IPS-15b (cell line): ENCODE measurements at regions not wholly inside any gene's neighbourhood (a gene's known extent, or its start where the extent isn't known, plus 50 kb on each side); places are given as distances from the start of the nearest gene placed in this dataset.

Experiments used
- H3K27me3 ChIP-seq: one replicate; pipeline ENCODE4 v1.6.1; 2013; ENCODE audit warnings: low read length; ENCODE audit not compliant: control insufficient read depth, insufficient read depth
- H3K36me3 ChIP-seq: one replicate; pipeline ENCODE4 v1.6.1; 2013; ENCODE audit warnings: low read length; ENCODE audit not compliant: control insufficient read depth, insufficient read depth
- H3K4me1 ChIP-seq: one replicate; pipeline ENCODE4 v1.6.1; 2013; ENCODE audit warnings: mild to moderate bottlenecking, low read length; ENCODE audit not compliant: control insufficient read depth, insufficient read depth
- H3K4me3 ChIP-seq: one replicate; pipeline ENCODE4 v1.5.1; 2013; ENCODE audit warnings: low read depth, low read length
- H3K9ac ChIP-seq: one replicate; pipeline ENCODE4 v1.6.1; 2013; ENCODE audit warnings: low read depth, mild to moderate bottlenecking, low read length
- H3K9me3 ChIP-seq: one replicate; pipeline ENCODE4 v1.6.1; 2013; ENCODE audit warnings: mild to moderate bottlenecking, low read length; ENCODE audit not compliant: control insufficient read depth, insufficient read depth

- Histone ChIP-seq H3K27me3 (no peaks in the 10 kb centered on the region), H3K4me1 (no peaks in the 10 kb centered on the region), H3K4me3 (no peak overlapping the region), H3K9me3 (no peaks in the 10 kb centered on the region), H3K36me3 (no peaks in the 10 kb centered on the region), H3K9ac (no peak overlapping the region)
These were observed 476.5 kb upstream of the PCDH15 start for GRCh38 chr10:55277549-55277948.

GRCh38 chr10:55274367-55274766 lies 473.3 kb upstream of the PCDH15 start:
- Histone ChIP-seq H3K4me3 (no peak overlapping the region), H3K9me3 (no peaks in the 10 kb centered on the region), H3K4me1 (no peaks in the 10 kb centered on the region), H3K27me3 (no peaks in the 10 kb centered on the region), H3K36me3 (no peaks in the 10 kb centered on the region), H3K9ac (no peak overlapping the region)

DNA sequence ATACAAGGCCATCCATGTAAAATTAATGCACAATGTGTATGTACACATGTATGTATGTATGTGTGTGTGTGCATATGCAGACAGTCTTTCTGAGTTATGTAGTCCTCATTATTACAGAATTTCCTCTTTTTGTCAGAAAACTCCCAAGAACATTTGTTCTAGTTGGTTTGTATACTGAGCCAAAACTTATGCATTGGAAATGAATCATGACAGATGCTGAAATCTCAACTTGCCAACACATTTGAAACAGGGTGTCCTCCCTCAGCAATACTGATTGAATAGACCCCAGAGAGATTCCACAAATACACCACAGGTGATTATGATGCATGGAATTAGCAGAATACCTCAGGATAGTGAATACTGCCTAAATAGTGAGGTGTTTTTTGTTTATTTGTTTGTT lies 472.9 kb upstream of the PCDH15 start:
- no peaks in the 10 kb centered on the region for H3K9me3 ChIP-seq
- H3K4me3 ChIP-seq, result no peak overlapping the region
- no peaks in the 10 kb centered on the region for H3K27me3 ChIP-seq
- H3K36me3 ChIP-seq, result no peaks in the 10 kb centered on the region
- H3K4me1 ChIP-seq, result no peaks in the 10 kb centered on the region
- no peak overlapping the region for H3K9ac ChIP-seq

DNA sequence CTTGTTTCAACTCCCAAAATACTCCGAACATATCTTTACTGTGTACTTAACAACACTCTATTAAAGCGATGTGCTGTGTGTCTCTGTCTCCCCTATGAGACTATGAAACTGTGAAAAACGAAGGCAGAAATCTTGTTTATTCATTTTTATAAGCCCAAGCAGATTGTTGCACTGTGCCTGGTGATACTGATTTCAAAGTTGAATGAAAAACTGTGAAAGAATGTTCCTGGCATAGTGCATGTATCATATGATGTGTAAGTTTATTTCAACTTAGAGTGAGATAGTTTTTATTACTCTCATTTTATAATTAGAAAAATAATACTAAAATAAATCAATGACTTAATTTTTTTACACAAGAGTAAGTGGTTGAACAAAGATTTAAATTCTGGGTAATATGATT lies 471.9 kb upstream of the PCDH15 start:
- no peaks in the 10 kb centered on the region for H3K27me3 ChIP-seq
- no peaks in the 10 kb centered on the region for H3K36me3 ChIP-seq
- H3K4me1 ChIP-seq, result no peaks in the 10 kb centered on the region
- H3K9ac ChIP-seq, result no peak overlapping the region
- H3K9me3 ChIP-seq, result no peaks in the 10 kb centered on the region
- no peak overlapping the region for H3K4me3 ChIP-seq

GRCh38 chr10:55266797-55267196 lies 465.8 kb upstream of the PCDH15 start:
- Histone ChIP-seq H3K4me3 (no peak overlapping the region), H3K36me3 (no peaks in the 10 kb centered on the region), H3K27me3 (no peaks in the 10 kb centered on the region), H3K9me3 (no peaks in the 10 kb centered on the region), H3K4me1 (no peaks in the 10 kb centered on the region), H3K9ac (no peak overlapping the region)

GRCh38 chr10:55263327-55263726 lies 462.3 kb upstream of the PCDH15 start:
- Histone ChIP-seq H3K9ac (no peak overlapping the region), H3K9me3 (no peaks in the 10 kb centered on the region), H3K4me3 (no peak overlapping the region), H3K36me3 (no peaks in the 10 kb centered on the region), H3K4me1 (peaks cover 3% of the 10 kb centered on the region), H3K27me3 (no peaks in the 10 kb centered on the region)

- no peaks in the 10 kb centered on the region for H3K4me1 ChIP-seq
- H3K27me3 ChIP-seq, result no peaks in the 10 kb centered on the region
- H3K9ac ChIP-seq, result no peak overlapping the region
- no peak overlapping the region for H3K4me3 ChIP-seq
- H3K9me3 ChIP-seq, result no peaks in the 10 kb centered on the region
- no peaks in the 10 kb centered on the region for H3K36me3 ChIP-seq
These were observed 441.5 kb upstream of the PCDH15 start for GRCh38 chr10:55242544-55242943.

- no peaks in the 10 kb centered on the region for H3K27me3 ChIP-seq
- H3K9me3 ChIP-seq, result no peaks in the 10 kb centered on the region
- H3K4me3 ChIP-seq, result no peak overlapping the region
- H3K36me3 ChIP-seq, result no peaks in the 10 kb centered on the region
- H3K9ac ChIP-seq, result no peak overlapping the region
- no peaks in the 10 kb centered on the region for H3K4me1 ChIP-seq
These were observed 436.4 kb upstream of the PCDH15 start for GRCh38 chr10:55237462-55237861.

DNA sequence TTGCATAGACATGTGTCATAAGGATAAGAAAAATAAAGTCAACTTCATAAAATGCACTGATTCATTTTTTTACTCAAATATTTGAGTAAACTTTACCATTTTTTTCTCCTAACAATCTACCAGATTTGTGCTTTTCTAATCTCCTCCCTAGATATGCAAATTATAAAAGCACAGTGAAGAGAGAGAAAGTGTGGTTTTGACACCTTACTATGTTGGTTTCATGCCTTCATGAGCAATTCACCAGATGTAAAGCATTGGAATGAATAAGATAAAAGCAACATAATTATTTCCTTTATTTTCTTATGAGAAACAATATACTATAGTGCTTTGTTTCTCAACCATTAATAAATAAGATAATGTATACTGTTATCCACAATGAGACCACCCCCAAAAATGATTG lies 432.5 kb upstream of the PCDH15 start:
- no peaks in the 10 kb centered on the region for H3K9me3 ChIP-seq
- H3K36me3 ChIP-seq, result no peaks in the 10 kb centered on the region
- no peaks in the 10 kb centered on the region for H3K27me3 ChIP-seq
- no peak overlapping the region for H3K9ac ChIP-seq
- H3K4me3 ChIP-seq, result no peak overlapping the region
- no peaks in the 10 kb centered on the region for H3K4me1 ChIP-seq

GRCh38 chr10:55233090-55233489 lies 432.1 kb upstream of the PCDH15 start:
- Histone ChIP-seq H3K4me3 (no peak overlapping the region), H3K27me3 (no peaks in the 10 kb centered on the region), H3K9me3 (no peaks in the 10 kb centered on the region), H3K36me3 (no peaks in the 10 kb centered on the region), H3K4me1 (no peaks in the 10 kb centered on the region), H3K9ac (no peak overlapping the region)

- no peaks in the 10 kb centered on the region for H3K36me3 ChIP-seq
- H3K27me3 ChIP-seq, result no peaks in the 10 kb centered on the region
- no peaks in the 10 kb centered on the region for H3K9me3 ChIP-seq
- no peak overlapping the region for H3K9ac ChIP-seq
- H3K4me1 ChIP-seq, result no peaks in the 10 kb centered on the region
- H3K4me3 ChIP-seq, result no peak overlapping the region
These were observed 431.5 kb upstream of the PCDH15 start for GRCh38 chr10:55232553-55232952.

DNA sequence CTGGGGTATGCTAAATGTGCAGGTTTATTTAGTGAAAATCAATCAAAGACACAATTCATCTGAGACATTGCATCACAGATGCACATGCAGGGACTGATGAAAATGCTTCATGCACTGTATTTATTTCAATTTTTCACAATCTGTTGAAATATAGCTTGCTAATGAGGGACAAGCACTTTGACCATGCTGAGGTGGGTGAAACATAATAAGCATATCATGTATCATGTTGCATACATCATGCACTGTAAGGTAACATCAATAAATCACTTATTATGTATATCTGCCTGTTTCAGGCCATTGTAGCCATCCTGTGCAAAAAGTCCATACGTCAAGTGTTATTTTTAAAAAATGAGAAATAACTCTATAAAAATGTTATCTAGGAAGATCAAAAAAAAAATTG lies 426.9 kb upstream of the PCDH15 start:
- no peak overlapping the region for H3K4me3 ChIP-seq
- H3K36me3 ChIP-seq, result no peaks in the 10 kb centered on the region
- H3K9ac ChIP-seq, result no peak overlapping the region
- H3K9me3 ChIP-seq, result no peaks in the 10 kb centered on the region
- H3K4me1 ChIP-seq, result no peaks in the 10 kb centered on the region
- H3K27me3 ChIP-seq, result no peaks in the 10 kb centered on the region
